NCI-H1694 (cell line): ENCODE measurements at regions not wholly inside any gene's neighbourhood (a gene's known extent, or its start where the extent isn't known, plus 50 kb on each side); places are given as distances from the start of the nearest gene placed in this dataset.

Source experiments
- DNase-seq: peaks from one replicate; lab custom pipeline; 2025; lab: John Stamatoyannopoulos, UW

DNA sequence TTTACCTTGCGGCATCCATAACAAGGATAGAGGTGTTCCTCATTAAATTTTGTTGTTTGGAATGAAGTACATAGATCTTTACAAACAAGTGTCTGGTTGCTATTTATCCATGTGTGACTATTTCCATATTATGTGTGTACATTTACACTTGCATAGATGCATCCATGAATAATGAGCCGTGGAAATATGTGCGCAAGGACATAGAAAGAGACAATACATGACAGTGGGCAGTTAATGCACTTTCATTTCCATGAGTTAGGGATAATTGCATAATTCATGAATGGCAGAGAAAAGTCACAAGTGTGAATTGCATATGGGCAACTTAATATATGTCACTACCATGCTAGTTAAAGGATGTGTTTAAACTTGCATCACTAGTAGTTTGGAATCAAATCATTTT is 338.2 kb upstream of the PITX2 start:
- no peak for DNase-seq

GRCh38 chr4:110962616-110963015 is 339.7 kb upstream of the PITX2 start:
- DNase-seq = no peak

- no peak for DNase-seq
Observed at GRCh38 chr4:110963662-110964280, 340.9 kb upstream of the PITX2 start.

GRCh38 chr4:110967936-110968335 is 345.1 kb upstream of the PITX2 start:
- no peak for DNase-seq

DNA sequence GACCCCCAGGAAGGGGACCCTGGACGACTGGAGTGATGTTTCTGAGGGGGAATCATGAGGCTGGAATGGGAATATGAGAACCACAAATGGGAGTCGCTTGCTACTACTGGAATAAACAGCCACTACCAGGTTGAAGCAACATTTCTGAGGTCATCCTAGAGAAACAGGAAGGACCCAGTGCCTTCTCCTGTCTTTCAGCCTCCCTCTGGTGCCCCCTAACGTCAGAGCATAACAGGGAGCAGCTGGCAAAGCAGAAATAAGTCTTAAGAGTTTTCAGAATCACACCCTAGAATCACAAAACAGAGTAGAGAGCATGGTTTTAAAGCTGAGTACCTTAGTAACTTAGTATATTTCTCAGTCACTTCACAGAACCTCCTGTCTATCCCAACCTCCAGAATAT is 347.8 kb upstream of the PITX2 start:
- no peak for DNase-seq

DNA sequence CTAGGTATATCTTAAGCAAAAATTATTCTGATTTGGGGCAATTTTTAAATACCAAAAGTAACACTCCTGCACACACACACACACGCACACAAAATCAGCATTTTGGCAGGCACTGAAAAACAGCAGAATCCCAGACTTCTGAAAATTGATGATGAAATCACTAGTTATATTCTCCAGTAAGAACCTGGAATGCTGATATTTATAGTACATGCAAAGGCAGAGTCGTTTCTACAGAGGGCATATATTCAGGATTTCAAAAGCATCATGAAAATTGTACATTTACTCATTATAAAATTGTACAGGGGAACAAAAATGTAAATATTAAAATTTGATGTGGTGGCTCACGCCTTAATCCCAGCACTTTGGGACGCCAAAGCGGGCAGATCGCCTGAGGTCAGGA is 352.5 kb upstream of the PITX2 start:
- no peak for DNase-seq

DNA sequence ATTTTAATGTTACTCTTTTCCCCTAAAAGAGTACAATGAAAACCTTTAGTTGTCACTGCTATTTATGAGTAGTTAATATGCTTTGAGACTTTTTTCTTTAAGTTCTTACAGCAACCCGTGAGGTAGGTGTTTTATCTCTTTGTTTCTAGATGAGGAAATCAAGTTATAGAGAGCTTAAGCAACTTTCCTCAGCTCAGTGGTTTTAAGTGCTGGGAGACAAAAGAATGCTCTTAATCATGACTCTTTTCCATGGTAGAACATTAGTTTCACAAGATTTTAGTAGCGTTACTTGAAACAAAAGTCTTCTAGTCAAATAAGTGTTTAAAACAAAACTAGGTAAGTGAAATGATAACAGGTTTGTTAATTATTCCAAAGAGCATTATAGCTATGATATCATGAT is 354.7 kb upstream of the PITX2 start:
- no peak for DNase-seq

DNA sequence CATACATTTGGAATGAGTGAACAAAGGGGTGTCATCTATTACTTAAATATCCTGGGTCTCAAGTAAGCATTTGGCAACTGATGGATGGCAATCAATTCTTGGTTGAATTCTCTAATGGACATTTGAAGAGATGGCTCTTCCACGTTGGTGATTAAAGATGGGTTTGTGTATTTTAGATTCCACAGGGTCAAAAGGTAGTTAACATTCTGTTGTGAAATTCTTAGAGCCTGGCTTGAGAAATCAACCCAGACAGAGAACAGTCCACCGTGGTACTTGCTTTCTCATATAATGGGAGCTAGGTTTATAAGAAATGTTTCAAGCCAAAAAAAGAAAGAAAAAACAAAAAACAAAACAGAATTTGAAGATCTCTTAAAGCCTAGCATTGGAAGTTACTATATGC is 355.9 kb upstream of the PITX2 start:
- no peak for DNase-seq

- DNase-seq = no peak
Observed at GRCh38 chr4:110982486-110982885, 359.6 kb upstream of the PITX2 start.

- no peak for DNase-seq
Observed at GRCh38 chr4:110988722-110989121, 365.8 kb upstream of the PITX2 start.

DNA sequence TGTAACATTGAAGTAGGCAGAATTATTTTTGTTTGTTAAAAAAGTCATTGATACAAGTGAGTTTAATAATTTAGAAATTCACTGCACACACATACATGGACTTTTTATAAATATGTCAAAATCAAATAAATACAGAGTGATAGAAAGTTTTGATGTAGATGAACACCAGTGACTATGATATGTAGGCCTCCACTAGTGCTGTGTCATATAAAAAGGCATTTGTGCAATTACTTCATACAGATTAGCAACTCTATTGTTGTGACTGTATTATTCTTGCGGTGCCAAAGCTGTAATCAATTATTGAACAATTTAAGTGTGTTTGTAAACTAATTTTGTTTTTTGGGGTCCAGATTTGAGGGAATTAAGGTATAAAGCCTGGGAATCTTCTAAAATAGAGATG is 366.2 kb upstream of the PITX2 start:
- DNase-seq = no peak

DNA sequence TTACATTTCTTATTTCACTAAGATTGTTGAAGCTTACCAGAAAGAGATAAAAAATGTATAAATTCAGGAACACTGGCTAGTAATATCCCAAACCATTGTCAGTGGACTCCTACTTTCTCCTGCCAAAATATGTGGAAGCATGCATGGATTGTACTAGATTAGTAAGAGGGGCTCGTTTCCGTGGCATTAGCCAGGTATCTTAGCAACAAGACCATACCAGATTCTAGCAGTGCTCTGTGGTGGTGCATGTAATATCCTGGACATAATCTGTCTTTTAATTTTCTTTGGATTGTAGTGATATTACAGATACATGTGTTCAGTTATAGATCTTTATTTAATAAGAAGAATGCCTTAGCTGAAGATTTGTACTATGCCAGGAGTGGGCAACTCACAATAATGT is 371.9 kb upstream of the PITX2 start:
- no peak for DNase-seq

GRCh38 chr4:110998320-110998719 is 375.4 kb upstream of the PITX2 start:
- DNase-seq = no peak

GRCh38 chr4:111011458-111011857 is 388.6 kb upstream of the PITX2 start:
- no peak for DNase-seq

DNA sequence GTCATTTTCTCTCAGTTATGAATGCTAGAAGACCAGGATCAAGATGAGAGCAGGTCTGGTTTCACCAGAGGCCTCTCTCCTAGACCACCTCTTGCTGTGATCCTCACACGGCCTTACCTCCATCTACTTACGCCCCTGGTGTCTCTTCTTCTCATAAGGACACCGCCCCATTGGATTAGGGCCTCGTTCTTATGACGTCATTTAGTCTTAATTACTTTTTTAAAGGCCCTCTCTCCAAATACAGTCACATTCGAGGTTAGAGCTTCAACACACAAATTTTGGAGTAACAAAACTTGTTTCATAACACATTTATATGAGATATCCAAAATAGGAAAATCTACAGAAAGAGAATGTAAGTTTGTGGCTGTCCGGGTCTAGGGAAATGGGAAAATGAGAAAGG is 391.0 kb upstream of the PITX2 start:
- DNase-seq = no peak

DNA sequence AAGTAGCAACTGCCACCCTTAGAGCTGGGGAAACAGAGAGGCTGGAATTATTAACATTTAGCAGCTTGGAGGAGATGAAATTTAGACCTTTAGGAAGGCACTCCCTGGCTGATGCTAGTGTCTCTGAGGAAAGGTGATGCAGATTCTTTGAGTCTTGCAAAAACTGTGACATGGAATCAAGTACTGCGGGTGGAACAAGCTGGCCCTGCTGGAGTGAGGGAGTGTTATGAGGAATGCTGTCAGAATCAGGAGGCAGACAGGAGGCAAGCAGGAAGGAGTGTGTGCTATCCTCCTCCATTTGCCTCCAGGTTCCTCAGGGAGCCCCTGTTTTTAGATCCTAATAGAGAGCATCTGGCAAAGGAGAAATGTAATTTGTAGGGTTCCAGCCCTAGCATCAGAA is 391.7 kb upstream of the PITX2 start:
- DNase-seq = no peak

DNA sequence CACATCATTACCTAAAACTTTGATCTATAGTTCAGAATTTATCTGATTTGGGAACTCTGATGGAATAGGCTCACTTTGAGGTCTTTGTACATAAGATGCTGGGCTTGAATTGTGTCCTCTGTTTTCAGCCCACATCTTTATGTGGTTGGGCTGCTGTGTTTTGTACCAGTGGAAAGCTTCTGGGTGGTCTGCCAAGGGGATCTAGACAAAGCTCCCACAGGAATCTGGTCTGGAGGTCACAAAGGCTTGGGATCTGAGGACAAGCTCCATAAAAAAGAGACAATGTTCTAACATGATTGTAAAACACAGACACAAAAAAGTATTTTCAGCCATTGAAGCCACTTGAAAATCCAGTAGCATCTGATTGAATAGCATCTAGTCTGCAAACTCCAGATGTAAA is 393.5 kb upstream of the PITX2 start:
- no peak for DNase-seq

DNA sequence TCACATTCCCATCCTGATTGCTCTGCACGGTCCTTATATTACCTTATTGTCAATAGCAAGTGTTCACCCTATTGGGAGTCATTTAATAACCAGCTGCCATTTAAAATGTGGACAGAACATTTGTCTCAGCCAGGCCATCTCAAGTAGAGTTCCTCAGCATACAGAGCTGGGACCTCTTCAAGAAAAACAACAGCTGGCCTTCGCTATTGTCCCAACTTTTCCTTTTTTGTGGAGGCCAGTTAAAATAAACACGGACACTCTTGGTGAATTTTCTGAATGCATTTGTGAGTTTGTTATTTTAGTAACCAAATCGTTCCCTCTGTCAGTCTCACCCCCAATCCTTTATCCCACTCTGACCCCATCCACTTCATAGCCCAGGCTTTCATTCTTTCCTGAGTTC is 395.3 kb upstream of the PITX2 start:
- DNase-seq = no peak

DNA sequence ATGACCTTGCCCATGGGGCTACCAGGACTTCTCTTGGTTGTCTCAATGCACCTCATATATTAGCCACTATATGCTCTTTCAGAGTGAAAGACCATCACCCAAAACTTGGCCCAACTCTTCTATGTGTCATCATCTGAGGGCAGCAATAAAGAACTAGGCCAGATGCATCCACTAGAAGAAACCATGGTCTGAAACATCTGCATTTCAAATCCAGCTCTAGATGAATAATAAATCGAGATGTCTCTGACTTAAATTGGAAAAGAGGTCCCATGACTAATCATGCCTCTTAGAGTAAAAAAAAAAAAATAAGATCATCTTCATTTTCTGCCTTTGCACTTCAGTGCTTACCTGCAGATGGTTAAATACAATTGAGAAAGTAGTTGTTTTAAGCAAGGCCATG is 397.6 kb upstream of the PITX2 start:
- DNase-seq = no peak

DNA sequence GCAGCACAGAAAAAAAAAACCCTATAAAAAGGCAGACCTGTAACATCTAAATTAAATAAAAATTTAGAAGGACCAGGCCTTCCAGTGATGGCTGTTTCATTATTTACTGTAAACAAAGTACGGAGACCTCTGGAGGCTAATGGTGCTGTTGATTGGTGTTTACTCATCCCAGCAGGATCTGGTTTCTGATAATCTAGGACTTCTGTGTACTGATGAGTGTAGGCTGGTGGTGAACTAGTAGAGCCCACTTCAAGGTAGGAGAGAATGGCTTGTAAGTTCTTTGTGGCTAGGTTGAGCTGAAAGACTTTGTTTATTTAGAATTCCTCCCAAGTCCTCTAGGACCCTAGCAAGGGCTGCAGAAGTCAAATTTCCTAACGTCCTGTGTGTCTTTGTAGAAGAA is 398.1 kb upstream of the PITX2 start:
- no peak for DNase-seq

GRCh38 chr4:111022758-111023157 is 399.9 kb upstream of the PITX2 start:
- no peak for DNase-seq

- DNase-seq = no peak
Observed at GRCh38 chr4:111027526-111027925, 404.6 kb upstream of the PITX2 start.

DNA sequence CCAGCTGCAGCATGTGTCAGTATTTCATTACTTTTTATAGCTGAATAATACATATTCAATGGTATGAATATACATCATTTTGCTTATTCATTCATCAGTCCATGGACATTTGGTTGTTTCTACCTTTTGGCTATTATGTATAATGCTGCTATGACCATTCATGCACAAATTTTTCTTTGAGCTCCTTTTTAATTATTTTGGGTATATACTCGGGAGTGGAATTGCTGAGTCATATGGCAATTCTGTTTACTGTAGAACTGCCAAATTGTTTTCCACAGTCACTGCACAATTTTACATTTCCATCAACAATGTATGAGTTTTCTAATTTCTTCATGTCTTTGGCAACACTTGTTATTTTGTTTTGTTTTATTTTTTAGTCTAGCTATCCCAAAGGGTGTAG is 405.9 kb upstream of the PITX2 start:
- DNase-seq = no peak

GRCh38 chr4:111031001-111031579 is 408.2 kb upstream of the PITX2 start:
- no peak for DNase-seq

DNA sequence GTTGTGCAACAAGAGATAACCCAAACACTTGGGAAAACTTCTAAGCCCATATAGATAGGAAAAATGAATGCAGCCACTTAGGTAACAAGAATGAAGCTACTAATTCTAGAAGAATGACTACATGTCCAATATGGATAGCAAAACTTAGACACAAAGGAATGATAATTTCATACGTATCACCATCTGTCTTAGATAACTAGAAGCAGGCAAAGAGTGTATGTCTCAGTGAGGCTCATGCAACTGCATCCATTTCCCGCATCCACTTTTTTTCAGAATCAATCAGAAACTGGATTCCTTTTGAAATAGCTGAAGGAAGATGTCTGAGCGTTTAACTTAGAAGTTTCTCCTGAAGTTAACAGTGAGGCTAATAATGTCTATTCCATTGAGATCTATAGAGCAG is 408.7 kb upstream of the PITX2 start:
- no peak for DNase-seq
